ENCODE measurements at regions not wholly inside any gene's neighbourhood (a gene's known extent, or its start where the extent isn't known, plus 50 kb on each side); places are given as distances from the start of the nearest gene placed in this dataset.

GRCh38 chr10:21167288-21168010, 270.3 kb upstream of the NEBL start:
- DNase-seq, result no peak

- DNase-seq, result no peak
Observed at GRCh38 chr10:21166557-21167287, 269.6 kb upstream of the NEBL start.

- no peak for DNase-seq
Observed at GRCh38 chr10:21165489-21165888, 268.4 kb upstream of the NEBL start.

- DNase-seq, result no peak
Observed at GRCh38 chr10:21164687-21165086, 267.6 kb upstream of the NEBL start.

- DNase-seq, result no peak
Observed at GRCh38 chr10:21162948-21163347, 265.8 kb upstream of the NEBL start.

GRCh38 chr10:21161647-21162046, 264.5 kb upstream of the NEBL start:
- DNase-seq, result no peak

- peak in 1 of 2 experiments; percentile 29 for DNase-seq
Observed at GRCh38 chr10:21161090-21161625, 264.0 kb upstream of the NEBL start.

GRCh38 chr10:21160116-21160515, 263.0 kb upstream of the NEBL start:
- DNase-seq, result peak in 1 of 2 experiments; percentile 47

GRCh38 chr10:21159669-21160068, 262.6 kb upstream of the NEBL start:
- no peak for DNase-seq

GRCh38 chr10:21158301-21158700, 261.2 kb upstream of the NEBL start:
- DNase-seq, result no peak

- no peak for DNase-seq
Observed at GRCh38 chr10:21157664-21158063, 260.6 kb upstream of the NEBL start.

GRCh38 chr10:21150166-21150565, 253.1 kb upstream of the NEBL start:
- no peak for DNase-seq

- DNase-seq, result no peak
Observed at GRCh38 chr10:21146436-21146789, 249.3 kb upstream of the NEBL start.

- DNase-seq, result no peak
Observed at GRCh38 chr10:21145751-21146435, 248.8 kb upstream of the NEBL start.

- no peak for DNase-seq
Observed at GRCh38 chr10:21144047-21144446, 246.9 kb upstream of the NEBL start.

GRCh38 chr10:21141946-21142492, 244.9 kb upstream of the NEBL start:
- no peak for DNase-seq

- DNase-seq, result no peak
Observed at GRCh38 chr10:21138769-21139340, 241.7 kb upstream of the NEBL start.

GRCh38 chr10:21135023-21135931, 238.2 kb upstream of the NEBL start:
- DNase-seq, result no peak

GRCh38 chr10:21134645-21135022, 237.5 kb upstream of the NEBL start:
- DNase-seq, result no peak

GRCh38 chr10:21130683-21131442, 233.8 kb upstream of the NEBL start:
- no peak for DNase-seq

- DNase-seq, result no peak
Observed at GRCh38 chr10:21130108-21130507, 233.0 kb upstream of the NEBL start.
